IMR-90 (cell line): ENCODE measurements at regions not wholly inside any gene's neighbourhood (a gene's known extent, or its start where the extent isn't known, plus 50 kb on each side); places are given as distances from the start of the nearest gene placed in this dataset.

ENCODE experiments used
- ATAC-seq: fragments of 200-7000 bp; cut with Tn5 transposase; 2 replicates; pipeline ENCODE4 v1.9.1; 2020; ENCODE audit warnings: low read depth, mild to moderate bottlenecking, moderate library complexity
- BruUV-seq: library from RNA; stranded (reverse); fragments of 400-500 nt; replicated peaks from 2 replicates; lab custom pipeline; 2021; lab: Mats Ljungman, UMichigan
- CTCF ChIA-PET: fragments of 300-600 bp; formaldehyde crosslinking; extraction: SDS; loops from one replicate; lab custom pipeline; 2021; ENCODE audit warnings: antibody characterized with exemption; lab: Yijun Ruan, JAX
- POLR2A ChIA-PET: fragments of 300-600 bp; sonication (Branson Sonifier 250); formaldehyde crosslinking; loops from one replicate; lab custom pipeline; 2022; ENCODE audit warnings: antibody characterized with exemption; ENCODE audit not compliant: unreplicated experiment; lab: Charles Lee
- DNase-seq: peaks from one replicate; pipeline ENCODE4 v3.0.0; 2013
- H2AFZ ChIP-seq: replicated peaks from 2 replicates; pipeline ENCODE3; 2013; ENCODE audit warnings: low read length, mild to moderate bottlenecking; ENCODE audit not compliant: poor library complexity
- H2AK5ac ChIP-seq: 2 replicates; pipeline ENCODE4 v1.6.1; 2013; ENCODE audit warnings: low read depth, low read length, inconsistent platforms
- H2AK9ac ChIP-seq: replicated peaks from 2 replicates; pipeline ENCODE3; 2013; ENCODE audit warnings: mild to moderate bottlenecking, low read depth, low read length, moderate library complexity; ENCODE audit not compliant: poor library complexity
- H2BK120ac ChIP-seq: 2 replicates; pipeline ENCODE4 v1.6.1; 2013; ENCODE audit warnings: low read depth, low read length, inconsistent platforms
- H2BK15ac ChIP-seq: 3 replicates; pipeline ENCODE4 v1.6.1; 2013; ENCODE audit warnings: low read depth, low read length, inconsistent platforms
- H2BK20ac ChIP-seq: 2 replicates; pipeline ENCODE4 v1.6.1; 2013; ENCODE audit warnings: low read depth, mild to moderate bottlenecking, inconsistent platforms, low read length, moderate library complexity
- H2BK5ac ChIP-seq: 2 replicates; pipeline ENCODE4 v1.6.1; 2013; ENCODE audit warnings: mild to moderate bottlenecking, low read depth, low read length, inconsistent platforms; ENCODE audit not compliant: poor library complexity, severe bottlenecking
- H3K14ac ChIP-seq: replicated peaks from 2 replicates; pipeline ENCODE4 v1.6.1; 2013; ENCODE audit warnings: low read depth, low read length, inconsistent platforms
- H3K18ac ChIP-seq: 2 replicates; pipeline ENCODE4 v1.6.1; 2013; ENCODE audit warnings: low read depth, low read length, control low read depth
- H3K23ac ChIP-seq: 2 replicates; pipeline ENCODE4 v1.6.1; 2013; ENCODE audit warnings: low read depth, low read length, inconsistent platforms
- H3K27ac ChIP-seq: 2 replicates; pipeline ENCODE4 v1.5.1; 2013; ENCODE audit warnings: mild to moderate bottlenecking, control low read depth, low read length; ENCODE audit not compliant: insufficient read depth
- H3K27me3 ChIP-seq: 2 replicates; pipeline ENCODE4 v1.6.1; 2013; ENCODE audit warnings: low read length; ENCODE audit not compliant: control insufficient read depth, insufficient read depth
- H3K36me3 ChIP-seq: 2 replicates; pipeline ENCODE4 v1.6.1; 2013; ENCODE audit warnings: low read length, mixed read lengths; ENCODE audit not compliant: control insufficient read depth, insufficient read depth
- H3K4ac ChIP-seq: 2 replicates; pipeline ENCODE4 v1.6.1; 2013; ENCODE audit warnings: low read depth, low read length, inconsistent platforms
- H3K4me1 ChIP-seq: 2 replicates; pipeline ENCODE4 v1.6.1; 2013; ENCODE audit warnings: low read length, mixed read lengths; ENCODE audit not compliant: control insufficient read depth, insufficient read depth
- H3K4me2 ChIP-seq: 2 replicates; pipeline ENCODE4 v1.6.1; 2013; ENCODE audit warnings: low read depth, mild to moderate bottlenecking, control low read depth, low read length, moderate library complexity
- H3K4me3 ChIP-seq: 2 replicates; pipeline ENCODE4 v1.5.1; 2013; ENCODE audit warnings: low read depth, mild to moderate bottlenecking, control low read depth, low read length, moderate library complexity; ENCODE audit not compliant: insufficient read depth
- H3K56ac ChIP-seq: 2 replicates; pipeline ENCODE4 v1.6.1; 2013; ENCODE audit warnings: low read length, inconsistent platforms; ENCODE audit not compliant: insufficient read depth; ENCODE audit errors: extremely low read depth
- H3K79me1 ChIP-seq, 2 experiments: 2 replicates each; pipeline ENCODE4 v1.6.1; 2013; ENCODE audit warnings: low read length in 2 of 2, inconsistent platforms in 1 of 2, low read depth in 1 of 2
- H3K9ac ChIP-seq: 2 replicates; pipeline ENCODE4 v1.6.1; 2013; ENCODE audit warnings: low read depth, low read length, control low read depth
- H3K9me1 ChIP-seq: 2 replicates; pipeline ENCODE4 v1.6.1; 2013; ENCODE audit warnings: low read length, inconsistent platforms; ENCODE audit not compliant: insufficient read depth
- H3K9me3 ChIP-seq: 2 replicates; pipeline ENCODE4 v1.6.1; 2013; ENCODE audit warnings: low read length; ENCODE audit not compliant: control insufficient read depth, insufficient read depth
- H4K20me1 ChIP-seq: 2 replicates; pipeline ENCODE4 v1.6.1; 2013; ENCODE audit warnings: low read length, inconsistent platforms; ENCODE audit not compliant: insufficient read depth
- H4K5ac ChIP-seq: 2 replicates; pipeline ENCODE4 v1.6.1; 2013; ENCODE audit warnings: mild to moderate bottlenecking, low read depth, low read length, control low read depth
- H4K8ac ChIP-seq, 2 experiments: 2 replicates each; pipeline ENCODE4 v1.6.1; 2013; ENCODE audit warnings: low read depth in 2 of 2, low read length in 2 of 2, control low read depth in 1 of 2, inconsistent platforms in 1 of 2
- H4K91ac ChIP-seq: 2 replicates; pipeline ENCODE4 v1.6.1; 2013; ENCODE audit warnings: low read depth, low read length, inconsistent platforms; ENCODE audit not compliant: insufficient read depth
- MAFK ChIP-seq: IDR thresholded peaks from 2 replicates; pipeline ENCODE4 v1.6.1; 2012; ENCODE audit warnings: low read depth, low read length, improper control_type of control experiment
- NFE2L2 ChIP-seq: fragments of 150-350 bp; IDR thresholded peaks from 2 replicates; pipeline ENCODE4 v1.6.1; 2016; ENCODE audit warnings: low read depth, mild to moderate bottlenecking, low read length
- RAD21 ChIP-seq: IDR thresholded peaks from 2 replicates; pipeline ENCODE4 v1.6.1; 2012; ENCODE audit warnings: low read length, improper control_type of control experiment
- RCOR1 ChIP-seq: IDR thresholded peaks from 2 replicates; pipeline ENCODE4 v1.6.1; 2012; ENCODE audit warnings: mild to moderate bottlenecking, low read length, improper control_type of control experiment; ENCODE audit not compliant: insufficient replicate concordance
- WGBS, 2 experiments: methylation state at CpG; one replicate each; pipeline versions ENCODE4 v1.1.5 to v1.1.7; 2013; ENCODE audit warnings: missing lambda C conversion rate in 2 of 2; ENCODE audit not compliant: insufficient read length in 1 of 2; ENCODE audit errors: extremely low coverage in 2 of 2; 5-methylcytosine and 5-hydroxymethylcytosine counted together
- dilution Hi-C: fragments of 300-500 bp; cut with HindIII; formaldehyde crosslinking; loops from one replicate; pipeline ENCODE4 v1.14.3; 2018; ENCODE audit warnings: low sequenced_read_pairs; ENCODE audit not compliant: unreplicated experiment
- in situ Hi-C: fragments of 300-500 bp; cut with MboI; formaldehyde crosslinking; loops from 3 replicates; pipeline ENCODE4 v1.14.3; 2019; ENCODE audit warnings: low sequenced_read_pairs, inconsistent platforms, mixed read lengths
- intact Hi-C: fragments of 100-400 bp; cut with micrococcal nuclease; formaldehyde crosslinking; loops from 2 replicates; pipeline ENCODE4 v1.10.0; 2022

GRCh38 chr2:219876931-219877330, 249.5 kb downstream of the SLC4A3 start:
- no peak overlapping the region for H3K23ac ChIP-seq
- no peak overlapping the region for H3K56ac ChIP-seq
- H2AK9ac ChIP-seq, result no peak overlapping the region
- H2AK5ac ChIP-seq, result no peak overlapping the region
- H3K4me1 ChIP-seq, result no peaks in the 10 kb centered on the region
- no peak overlapping the region for H4K5ac ChIP-seq
- no peak overlapping the region for H2AFZ ChIP-seq
- ChIA-PET POLR2A (no interaction called here), CTCF (interaction anchor here (0.7 kb wide), 1 partner anchor 13 kb away, joined by 3 read pairs; no protein-coding TSS in a partner anchor)
- no peak overlapping the region for H3K18ac ChIP-seq
- H3K4me3 ChIP-seq, result no peak overlapping the region
- H2BK15ac ChIP-seq, result no peak overlapping the region
- no peak overlapping the region for H2BK20ac ChIP-seq
- no peaks in the 10 kb centered on the region for H3K9me3 ChIP-seq
- no peaks in the 10 kb centered on the region for H3K79me1 ChIP-seq
- no peak overlapping the region for H3K4ac ChIP-seq
- no peak overlapping the region for H3K27ac ChIP-seq
- H2BK5ac ChIP-seq, result no peak overlapping the region
- no peak overlapping the region for H3K14ac ChIP-seq
- TF ChIP-seq MAFK (no peak), RAD21 (no peak), RCOR1 (no peak), NFE2L2 (no peak)
- no peaks in the 10 kb centered on the region for H3K9me1 ChIP-seq
- intact Hi-C loops, result no loop called here
- no peak for DNase-seq
- in situ Hi-C loops, result no loop called here
- WGBS, 2 experiments, result no CpG with 5 or more reads among the region's 4 CpGs
- H4K8ac ChIP-seq, result no peak overlapping the region
- no peak overlapping the region for H4K91ac ChIP-seq
- BruUV-seq, result no TSS peak
- H3K27me3 ChIP-seq, result no peaks in the 10 kb centered on the region
- no peak overlapping the region for H3K9ac ChIP-seq
- dilution Hi-C loops, result no loop called here
- H4K20me1 ChIP-seq, result no peaks in the 10 kb centered on the region
- no peak overlapping the region for H2BK120ac ChIP-seq
- no peaks in the 10 kb centered on the region for H3K36me3 ChIP-seq
- ATAC-seq, result no peak
- H3K4me2 ChIP-seq, result no peak overlapping the region
